Liver (tissue), 8 donors: ENCODE measurements at regions not wholly inside any gene's neighbourhood (a gene's known extent, or its start where the extent isn't known, plus 50 kb on each side); places are given as distances from the start of the nearest gene placed in this dataset.

Source experiments
- DNase-seq: peaks from one replicate; pipeline ENCODE4 v3.0.0-alpha.2; 2017; ENCODE audit warnings: low spot score
- H3K27ac ChIP-seq, 2 donors: one replicate each; pipeline ENCODE4 v1.7.0; 2013; ENCODE audit warnings: inconsistent platforms in 2 of 2, low read length in 2 of 2, control low read depth in 1 of 2, low read depth in 1 of 2, mild to moderate bottlenecking in 1 of 2
- H3K27me3 ChIP-seq, 4 donors: one replicate each; pipeline versions ENCODE4 v1.6.1 to v1.7.0; 2013; ENCODE audit warnings: low read length in 3 of 4, inconsistent platforms in 1 of 4, mild to moderate bottlenecking in 1 of 4, moderate library complexity in 1 of 4; ENCODE audit not compliant: control insufficient read depth in 4 of 4, insufficient read depth in 4 of 4
- H3K36me3 ChIP-seq, 4 donors: one replicate each; pipeline versions ENCODE4 v1.6.1 to v1.7.0; 2013; ENCODE audit warnings: low read length in 3 of 4, mild to moderate bottlenecking in 3 of 4, low read depth in 1 of 4, moderate library complexity in 1 of 4; ENCODE audit not compliant: control insufficient read depth in 4 of 4, insufficient read depth in 3 of 4
- H3K4me1 ChIP-seq, 4 donors: one replicate each; pipeline versions ENCODE4 v1.6.1 to v1.7.0; 2013; ENCODE audit warnings: low read length in 3 of 4, mild to moderate bottlenecking in 3 of 4, moderate library complexity in 1 of 4; ENCODE audit not compliant: control insufficient read depth in 4 of 4, insufficient read depth in 4 of 4
- H3K4me3 ChIP-seq, 3 donors: one replicate each; pipeline versions ENCODE4 v1.6.1 to v1.7.0; 2013; ENCODE audit warnings: low read length in 3 of 3, control low read depth in 1 of 3, low read depth in 1 of 3, mild to moderate bottlenecking in 1 of 3
- H3K9ac ChIP-seq, 2 donors: one replicate each; pipeline ENCODE4 v1.7.0; 2013; ENCODE audit warnings: low read length in 2 of 2, mild to moderate bottlenecking in 2 of 2, moderate library complexity in 2 of 2, control low read depth in 1 of 2, low read depth in 1 of 2
- H3K9me3 ChIP-seq, 4 donors: one replicate each; pipeline versions ENCODE4 v1.6.1 to v1.7.0; 2013; ENCODE audit warnings: low read length in 3 of 4; ENCODE audit not compliant: control insufficient read depth in 4 of 4
- EGR1 ChIP-seq, 2 donors: IDR thresholded peaks; 2 replicates each; pipeline ENCODE4 v1.6.1; 2016 to 2018; ENCODE audit warnings: antibody characterized with exemption in 2 of 2, low read depth in 2 of 2
- FOXA2 ChIP-seq: IDR thresholded peaks from 2 replicates; pipeline ENCODE4 v1.6.1; 2016; ENCODE audit warnings: antibody characterized with exemption
- GABPA ChIP-seq, 2 donors: IDR thresholded peaks in 1 of 2; conservative IDR thresholded peaks in 1 of 2; 2 replicates each; pipeline ENCODE4 v1.6.1; 2016; ENCODE audit warnings: antibody characterized with exemption in 2 of 2, mild to moderate bottlenecking in 1 of 2, moderate library complexity in 1 of 2
- HNF4A ChIP-seq, 2 donors: conservative IDR thresholded peaks; 2 replicates each; pipeline ENCODE4 v1.6.1; 2016; ENCODE audit warnings: antibody characterized with exemption in 2 of 2, mild to moderate bottlenecking in 2 of 2
- HNF4G ChIP-seq: IDR thresholded peaks from 2 replicates; pipeline ENCODE4 v1.6.1; 2016; ENCODE audit warnings: antibody characterized with exemption
- JUND ChIP-seq, 2 donors: IDR thresholded peaks; 2 replicates each; pipeline ENCODE4 v1.6.1; 2016; ENCODE audit warnings: antibody characterized with exemption in 2 of 2
- NR2F2 ChIP-seq: IDR thresholded peaks from 2 replicates; pipeline ENCODE4 v1.6.1; 2016; ENCODE audit warnings: antibody characterized with exemption
- RAD21 ChIP-seq, 2 donors: IDR thresholded peaks; 2 replicates each; pipeline ENCODE4 v1.6.1; 2016; ENCODE audit warnings: antibody characterized with exemption in 2 of 2, mild to moderate bottlenecking in 2 of 2
- REST ChIP-seq: IDR thresholded peaks from 2 replicates; pipeline ENCODE4 v1.6.1; 2016; ENCODE audit warnings: antibody characterized with exemption, mild to moderate bottlenecking
- RXRA ChIP-seq, 2 donors: IDR thresholded peaks; 2 replicates each; pipeline ENCODE4 v1.6.1; 2017 to 2018; ENCODE audit warnings: antibody characterized with exemption in 2 of 2, mild to moderate bottlenecking in 1 of 2
- SP1 ChIP-seq: IDR thresholded peaks from 2 replicates; pipeline ENCODE4 v1.6.1; 2018; ENCODE audit warnings: antibody characterized with exemption, mild to moderate bottlenecking
- YY1 ChIP-seq: IDR thresholded peaks from 2 replicates; pipeline ENCODE4 v1.6.1; 2016; ENCODE audit warnings: antibody characterized with exemption, mild to moderate bottlenecking
- WGBS: extraction: QIAGEN DNeasy Blood & Tissue Kit; methylation state at CpG from one replicate; pipeline ENCODE4 v1.1.7; 2013; 5-methylcytosine and 5-hydroxymethylcytosine counted together
- TF ChIP-seq, protein P1 (sequence below): fragments of 150-350 bp; IDR thresholded peaks from 2 replicates; pipeline ENCODE4 v1.5.1; 2017; ENCODE audit warnings: improper control_type of control experiment, low read depth, low read length; ENCODE audit not compliant: missing input control
- TF ChIP-seq, protein P2 (sequence below): IDR thresholded peaks from 2 replicates; pipeline ENCODE4 v1.6.1; 2016; ENCODE audit warnings: antibody characterized with exemption
- TF ChIP-seq, protein P3 (sequence below): IDR thresholded peaks from 2 replicates; pipeline ENCODE4 v1.6.1; 2016; ENCODE audit warnings: antibody characterized with exemption
- donor health status: healthy.
- donor health status: healthy.
- donor health status: healthy.
- donor health status: healthy.
- donor health status: healthy.

DNA sequence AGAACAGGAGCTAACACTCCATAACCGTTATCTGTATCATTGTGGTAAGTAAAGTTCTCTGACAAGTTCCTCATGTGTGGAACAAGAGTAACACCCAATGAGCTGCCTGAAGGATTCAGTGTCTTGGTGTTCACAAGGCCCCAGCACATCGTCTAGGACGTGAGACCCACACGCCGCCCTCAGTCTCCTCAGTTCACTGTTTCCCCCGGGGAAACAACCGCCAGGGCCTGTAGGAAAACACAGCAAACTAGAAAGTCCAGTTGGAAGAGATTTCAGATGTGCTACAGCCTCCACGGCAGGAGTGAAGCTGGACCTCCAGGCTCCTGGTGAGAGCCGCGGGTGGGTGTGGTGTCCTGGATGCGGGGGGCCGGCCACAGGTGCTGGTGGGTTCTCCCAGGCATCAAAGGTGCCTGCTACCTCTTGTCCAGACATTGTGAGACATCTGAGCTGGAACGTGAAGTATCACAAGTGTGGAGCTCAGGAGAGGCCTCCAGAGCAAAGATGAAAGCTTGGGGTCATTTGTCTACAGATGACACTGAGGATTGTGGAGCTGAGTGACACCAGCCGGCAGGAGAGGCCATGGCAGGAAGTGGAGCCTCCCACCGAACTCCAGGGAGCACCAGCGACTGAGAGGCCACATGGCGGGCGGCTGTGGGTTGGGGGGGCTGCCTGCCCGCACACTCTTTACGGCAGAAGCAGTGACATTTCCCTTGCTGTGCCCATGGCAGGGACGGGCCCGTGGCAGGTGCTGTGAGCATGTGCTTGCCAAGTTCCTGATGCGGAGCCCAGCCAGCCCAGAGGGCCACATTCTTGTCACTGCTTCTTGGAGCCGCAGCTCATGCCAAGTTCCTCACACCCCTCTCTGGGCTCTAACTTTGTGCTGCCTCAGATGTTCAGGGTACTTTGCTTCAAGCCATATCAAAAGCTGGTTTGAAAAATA is 131.2 kb downstream of the TMEM18 start:
- no peak for TF ChIP-seq GABPA (IDR thresholded peaks at IDR 0.05 in 1 of 2, conservative IDR thresholded peaks at IDR 0.05 in 1 of 2)
- no peak for TF ChIP-seq JUND (IDR thresholded peaks at IDR 0.05)
- TF ChIP-seq, protein P1, sequence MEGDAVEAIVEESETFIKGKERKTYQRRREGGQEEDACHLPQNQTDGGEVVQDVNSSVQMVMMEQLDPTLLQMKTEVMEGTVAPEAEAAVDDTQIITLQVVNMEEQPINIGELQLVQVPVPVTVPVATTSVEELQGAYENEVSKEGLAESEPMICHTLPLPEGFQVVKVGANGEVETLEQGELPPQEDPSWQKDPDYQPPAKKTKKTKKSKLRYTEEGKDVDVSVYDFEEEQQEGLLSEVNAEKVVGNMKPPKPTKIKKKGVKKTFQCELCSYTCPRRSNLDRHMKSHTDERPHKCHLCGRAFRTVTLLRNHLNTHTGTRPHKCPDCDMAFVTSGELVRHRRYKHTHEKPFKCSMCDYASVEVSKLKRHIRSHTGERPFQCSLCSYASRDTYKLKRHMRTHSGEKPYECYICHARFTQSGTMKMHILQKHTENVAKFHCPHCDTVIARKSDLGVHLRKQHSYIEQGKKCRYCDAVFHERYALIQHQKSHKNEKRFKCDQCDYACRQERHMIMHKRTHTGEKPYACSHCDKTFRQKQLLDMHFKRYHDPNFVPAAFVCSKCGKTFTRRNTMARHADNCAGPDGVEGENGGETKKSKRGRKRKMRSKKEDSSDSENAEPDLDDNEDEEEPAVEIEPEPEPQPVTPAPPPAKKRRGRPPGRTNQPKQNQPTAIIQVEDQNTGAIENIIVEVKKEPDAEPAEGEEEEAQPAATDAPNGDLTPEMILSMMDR = no peak
- no peak for TF ChIP-seq SP1
- no peak for TF ChIP-seq RAD21 (IDR thresholded peaks at IDR 0.05)
- no peak for TF ChIP-seq NR2F2
- no peak for TF ChIP-seq EGR1 (IDR thresholded peaks at IDR 0.05; ENCODE audit: low read depth in 2 of 2)
- TF ChIP-seq HNF4A (conservative IDR thresholded peaks at IDR 0.05) = no peak
- no peak for TF ChIP-seq REST
- TF ChIP-seq RXRA (IDR thresholded peaks at IDR 0.05) = no peak
- TF ChIP-seq, protein P2, sequence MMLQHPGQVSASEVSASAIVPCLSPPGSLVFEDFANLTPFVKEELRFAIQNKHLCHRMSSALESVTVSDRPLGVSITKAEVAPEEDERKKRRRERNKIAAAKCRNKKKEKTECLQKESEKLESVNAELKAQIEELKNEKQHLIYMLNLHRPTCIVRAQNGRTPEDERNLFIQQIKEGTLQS = no peak
- no peak for TF ChIP-seq FOXA2
- DNase-seq = no peak
- H3K27ac ChIP-seq = no peak overlapping the region
- H3K9ac ChIP-seq = no peak overlapping the region
- H3K9me3 ChIP-seq = peaks cover 0 to 3% (median 0%) of the 10 kb centered on the region in 4 donors
- H3K4me1 ChIP-seq = no peaks in the 10 kb centered on the region
- no peaks in the 10 kb centered on the region for H3K36me3 ChIP-seq
- H3K4me3 ChIP-seq = no peak overlapping the region
- WGBS = 76% methylated on average over 24 of the region's 24 CpGs
- H3K27me3 ChIP-seq = peaks cover 0 to 6% (median 1%) of the 10 kb centered on the region in 4 donors

DNA sequence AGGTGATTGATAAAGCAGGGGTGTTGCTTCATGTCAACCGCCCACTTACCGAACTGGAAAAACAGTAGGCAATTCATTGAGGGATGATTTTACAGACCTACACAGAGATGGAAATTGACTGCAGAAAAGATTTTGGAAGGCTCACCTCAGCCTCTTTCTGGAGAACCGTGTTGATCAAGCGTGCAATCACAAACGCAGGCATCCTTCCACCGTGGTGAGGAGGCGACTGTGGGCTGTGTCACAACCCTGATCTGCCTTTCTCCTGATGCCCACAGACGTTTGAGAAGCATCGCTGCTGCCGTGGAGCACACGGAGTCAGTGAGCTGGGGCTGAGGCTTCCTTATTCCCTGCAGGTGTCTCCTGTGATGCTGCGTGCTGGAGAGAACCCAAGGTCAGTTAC is 132.0 kb downstream of the TMEM18 start:
- Histone ChIP-seq H3K27me3 (peaks cover 0 to 6% (median 1%) of the 10 kb centered on the region in 4 donors), H3K9me3 (peaks cover 0 to 3% (median 0%) of the 10 kb centered on the region in 4 donors), H3K36me3 (no peaks in the 10 kb centered on the region), H3K27ac (no peak overlapping the region), H3K4me3 (no peak overlapping the region), H3K9ac (no peak overlapping the region), H3K4me1 (no peaks in the 10 kb centered on the region)
- no peak for DNase-seq
- 77% methylated on average over 12 of the region's 12 CpGs for WGBS
- TF ChIP-seq HNF4A (conservative IDR thresholded peaks at IDR 0.05) (no peak), GABPA (IDR thresholded peaks at IDR 0.05 in 1 of 2, conservative IDR thresholded peaks at IDR 0.05 in 1 of 2) (no peak), FOXA2 (no peak), REST (no peak), NR2F2 (no peak), HNF4G (no peak), YY1 (no peak)
- TF ChIP-seq, protein P1 = no peak
- TF ChIP-seq, protein P2 = no peak
- TF ChIP-seq, protein P3, sequence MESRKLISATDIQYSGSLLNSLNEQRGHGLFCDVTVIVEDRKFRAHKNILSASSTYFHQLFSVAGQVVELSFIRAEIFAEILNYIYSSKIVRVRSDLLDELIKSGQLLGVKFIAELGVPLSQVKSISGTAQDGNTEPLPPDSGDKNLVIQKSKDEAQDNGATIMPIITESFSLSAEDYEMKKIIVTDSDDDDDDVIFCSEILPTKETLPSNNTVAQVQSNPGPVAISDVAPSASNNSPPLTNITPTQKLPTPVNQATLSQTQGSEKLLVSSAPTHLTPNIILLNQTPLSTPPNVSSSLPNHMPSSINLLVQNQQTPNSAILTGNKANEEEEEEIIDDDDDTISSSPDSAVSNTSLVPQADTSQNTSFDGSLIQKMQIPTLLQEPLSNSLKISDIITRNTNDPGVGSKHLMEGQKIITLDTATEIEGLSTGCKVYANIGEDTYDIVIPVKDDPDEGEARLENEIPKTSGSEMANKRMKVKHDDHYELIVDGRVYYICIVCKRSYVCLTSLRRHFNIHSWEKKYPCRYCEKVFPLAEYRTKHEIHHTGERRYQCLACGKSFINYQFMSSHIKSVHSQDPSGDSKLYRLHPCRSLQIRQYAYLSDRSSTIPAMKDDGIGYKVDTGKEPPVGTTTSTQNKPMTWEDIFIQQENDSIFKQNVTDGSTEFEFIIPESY = no peak
